GM12878 (cell line): ENCODE measurements at regions not wholly inside any gene's neighbourhood (a gene's known extent, or its start where the extent isn't known, plus 50 kb on each side); places are given as distances from the start of the nearest gene placed in this dataset.

Experiments
- HDAC2 ChIP-seq: fragments of 200-600 bp; sonication (generic); IDR thresholded peaks from 2 replicates; pipeline ENCODE4 v1.6.1; 2017
- POLR2A ChIP-seq: IDR thresholded peaks from 2 replicates; pipeline ENCODE4 v1.6.1; 2011; ENCODE audit warnings: low read depth, mild to moderate bottlenecking, low read length
- TCF3 ChIP-seq: IDR thresholded peaks from 2 replicates; pipeline ENCODE4 v1.6.1; 2012; ENCODE audit warnings: low read depth, mild to moderate bottlenecking, low read length, borderline replicate concordance; ENCODE audit not compliant: insufficient read depth
- TF ChIP-seq, protein P1 (sequence below): IDR thresholded peaks from 2 replicates; pipeline ENCODE4 v1.6.1; 2012; ENCODE audit warnings: mild to moderate bottlenecking, low read depth, low read length

- TF ChIP-seq POLR2A (no peak), TCF3 (no peak), HDAC2 (no peak)
- TF ChIP-seq, protein P1, sequence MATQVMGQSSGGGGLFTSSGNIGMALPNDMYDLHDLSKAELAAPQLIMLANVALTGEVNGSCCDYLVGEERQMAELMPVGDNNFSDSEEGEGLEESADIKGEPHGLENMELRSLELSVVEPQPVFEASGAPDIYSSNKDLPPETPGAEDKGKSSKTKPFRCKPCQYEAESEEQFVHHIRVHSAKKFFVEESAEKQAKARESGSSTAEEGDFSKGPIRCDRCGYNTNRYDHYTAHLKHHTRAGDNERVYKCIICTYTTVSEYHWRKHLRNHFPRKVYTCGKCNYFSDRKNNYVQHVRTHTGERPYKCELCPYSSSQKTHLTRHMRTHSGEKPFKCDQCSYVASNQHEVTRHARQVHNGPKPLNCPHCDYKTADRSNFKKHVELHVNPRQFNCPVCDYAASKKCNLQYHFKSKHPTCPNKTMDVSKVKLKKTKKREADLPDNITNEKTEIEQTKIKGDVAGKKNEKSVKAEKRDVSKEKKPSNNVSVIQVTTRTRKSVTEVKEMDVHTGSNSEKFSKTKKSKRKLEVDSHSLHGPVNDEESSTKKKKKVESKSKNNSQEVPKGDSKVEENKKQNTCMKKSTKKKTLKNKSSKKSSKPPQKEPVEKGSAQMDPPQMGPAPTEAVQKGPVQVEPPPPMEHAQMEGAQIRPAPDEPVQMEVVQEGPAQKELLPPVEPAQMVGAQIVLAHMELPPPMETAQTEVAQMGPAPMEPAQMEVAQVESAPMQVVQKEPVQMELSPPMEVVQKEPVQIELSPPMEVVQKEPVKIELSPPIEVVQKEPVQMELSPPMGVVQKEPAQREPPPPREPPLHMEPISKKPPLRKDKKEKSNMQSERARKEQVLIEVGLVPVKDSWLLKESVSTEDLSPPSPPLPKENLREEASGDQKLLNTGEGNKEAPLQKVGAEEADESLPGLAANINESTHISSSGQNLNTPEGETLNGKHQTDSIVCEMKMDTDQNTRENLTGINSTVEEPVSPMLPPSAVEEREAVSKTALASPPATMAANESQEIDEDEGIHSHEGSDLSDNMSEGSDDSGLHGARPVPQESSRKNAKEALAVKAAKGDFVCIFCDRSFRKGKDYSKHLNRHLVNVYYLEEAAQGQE = no peak
Measured at GRCh38 chrX:119343856-119344255, 55.3 kb upstream of the SLC25A43 start.
